Caco-2 (cell line): ENCODE measurements at regions not wholly inside any gene's neighbourhood (a gene's known extent, or its start where the extent isn't known, plus 50 kb on each side); places are given as distances from the start of the nearest gene placed in this dataset.
A peak's percentile ranks its signal among the peaks of the same experiment; 100 is the strongest.
"Not testable (repeated sequence)": the region's sequence is repeated elsewhere in the genome, so short reads cannot be mapped to it uniquely, and the experiment has no call there.

Experiments
- BruUV-seq: library from RNA; stranded (reverse); fragments of 400-500 nt; replicated peaks from 2 replicates; lab custom pipeline; 2021; lab: Mats Ljungman, UMichigan
- CTCF ChIA-PET: fragments of 300-600 bp; sonication (Branson Sonifier 250); formaldehyde crosslinking; loops from one replicate; lab custom pipeline; 2022; ENCODE audit warnings: antibody characterized with exemption; lab: Charles Lee
- POLR2A ChIA-PET: fragments of 300-600 bp; sonication (Branson Sonifier 250); formaldehyde crosslinking; loops from one replicate; lab custom pipeline; 2022; ENCODE audit warnings: antibody characterized with exemption; lab: Charles Lee
- DNase-seq, 2 experiments: peaks; one replicate each; pipeline versions ENCODE4 v3.0.0 to v3.0.0-alpha.2; 2020 to 2022
- H3K27me3 ChIP-seq: replicated peaks from 2 replicates; pipeline ENCODE4 v1.6.0; 2011; ENCODE audit warnings: low read length; ENCODE audit not compliant: control insufficient read depth, insufficient read depth
- H3K36me3 ChIP-seq: 2 replicates; pipeline ENCODE4 v1.5.1; 2011; ENCODE audit warnings: low read length; ENCODE audit not compliant: control insufficient read depth, insufficient read depth
- H3K4me1 ChIP-seq: fragments of 250-450 bp; sonication (Bioruptor Pico); 2 replicates; pipeline ENCODE4 v1.5.1; 2020; ENCODE audit warnings: mild to moderate bottlenecking
- H3K4me3 ChIP-seq: 2 replicates; pipeline ENCODE4 v1.5.1; 2011; ENCODE audit warnings: low read depth, mild to moderate bottlenecking, control low read depth, low read length
- H3K9me3 ChIP-seq: fragments of 250-450 bp; sonication (Bioruptor Pico); 2 replicates; pipeline ENCODE4 v1.5.1; 2020; ENCODE audit warnings: mild to moderate bottlenecking, moderate library complexity
- H3K27ac Mint-ChIP-seq: one replicate; pipeline ENCODE4 v1.8.0; 2022; ENCODE audit warnings: mixed read lengths; ENCODE audit not compliant: unreplicated experiment
- H3K27me3 Mint-ChIP-seq: one replicate; pipeline ENCODE4 v1.8.0; 2022; ENCODE audit warnings: mixed read lengths; ENCODE audit not compliant: insufficient read depth, unreplicated experiment
- H3K36me3 Mint-ChIP-seq: one replicate; pipeline ENCODE4 v1.8.0; 2022; ENCODE audit warnings: mild to moderate bottlenecking, mixed read lengths; ENCODE audit not compliant: insufficient read depth, unreplicated experiment
- H3K4me1 Mint-ChIP-seq: one replicate; pipeline ENCODE4 v1.8.0; 2022; ENCODE audit warnings: low read depth, mixed read lengths; ENCODE audit not compliant: unreplicated experiment
- H3K4me3 Mint-ChIP-seq: one replicate; pipeline ENCODE4 v1.8.0; 2022; ENCODE audit warnings: mild to moderate bottlenecking, moderate library complexity, mixed read lengths; ENCODE audit not compliant: unreplicated experiment
- H3K9me3 Mint-ChIP-seq: one replicate; pipeline ENCODE4 v1.8.0; 2022; ENCODE audit warnings: mixed read lengths; ENCODE audit not compliant: unreplicated experiment
- CTCF ChIP-seq, 2 experiments: fragments of 200-600 bp in 1 of 2; IDR thresholded peaks; 1 replicate in 1 of 2; 2 replicates in 1 of 2; pipeline versions ENCODE4 v1.5.1 to v1.8.0; 2011 to 2022; ENCODE audit warnings: antibody characterized with exemption in 1 of 2, control low read depth in 1 of 2, inconsistent platforms in 1 of 2, low read depth in 1 of 2, low read length in 1 of 2, mild to moderate bottlenecking in 1 of 2, moderate library complexity in 1 of 2; ENCODE audit not compliant: insufficient read depth in 1 of 2, severe bottlenecking in 1 of 2, unreplicated experiment in 1 of 2
- intact Hi-C: fragments of 100-400 bp; cut with micrococcal nuclease; formaldehyde crosslinking; loops from one replicate; pipeline ENCODE4 v1.10.0; 2022; ENCODE audit not compliant: unreplicated experiment

- no TSS peak for BruUV-seq
Measured at GRCh38 chr12:82300611-82301010, 57.6 kb downstream of the CCDC59 start.

GRCh38 chr12:82299319-82300025 is 58.7 kb downstream of the CCDC59 start:
- Mint-ChIP-seq H3K4me1 (no peaks in the 10 kb centered on the region), H3K36me3 (no peaks in the 10 kb centered on the region), H3K4me3 (no peak overlapping the region), H3K27me3 (peaks cover 2% of the 10 kb centered on the region), H3K9me3 (no peaks in the 10 kb centered on the region), H3K27ac (no peak overlapping the region)
- ChIA-PET POLR2A (no interaction called here), CTCF (no interaction called here)
- intact Hi-C loops = no loop called here
- H3K4me1 ChIP-seq = no peaks in the 10 kb centered on the region; the same call in 1 of the 2 replicates
- TF ChIP-seq CTCF (IDR thresholded peaks at IDR 0.05; ENCODE audit: insufficient read depth in 1 of 2, low read depth in 1 of 2, low read length in 1 of 2, severe bottlenecking in 1 of 2, unreplicated experiment in 1 of 2) = no peak
- no peaks in the 10 kb centered on the region for H3K36me3 ChIP-seq
- no peaks in the 10 kb centered on the region for H3K27me3 ChIP-seq
- BruUV-seq = no TSS peak
- H3K9me3 ChIP-seq = no peaks in the 10 kb centered on the region
- no peak overlapping the region for H3K4me3 ChIP-seq
- peak in 1 of 2 experiments; percentile 8 for DNase-seq

More at GRCh38 chr12:82300611-82301010, 57.6 kb downstream of the CCDC59 start:
- no peaks in the 10 kb centered on the region; the same call in 1 of the 2 replicates for H3K4me1 ChIP-seq
- DNase-seq = no peak
- POLR2A ChIA-PET = no interaction called here
- H3K36me3 Mint-ChIP-seq = no peaks in the 10 kb centered on the region
- intact Hi-C loops = no loop called here
- H3K4me3 ChIP-seq = no peak overlapping the region
- no peaks in the 10 kb centered on the region for H3K9me3 Mint-ChIP-seq
- peaks cover 2% of the 10 kb centered on the region for H3K27me3 Mint-ChIP-seq
- H3K4me1 Mint-ChIP-seq = no peaks in the 10 kb centered on the region
- CTCF ChIA-PET = no interaction called here
- TF ChIP-seq CTCF (IDR thresholded peaks at IDR 0.05; ENCODE audit: insufficient read depth in 1 of 2, low read depth in 1 of 2, low read length in 1 of 2, severe bottlenecking in 1 of 2, unreplicated experiment in 1 of 2) = no peak
- no peaks in the 10 kb centered on the region for H3K27me3 ChIP-seq
- H3K9me3 ChIP-seq = no peaks in the 10 kb centered on the region
- no peaks in the 10 kb centered on the region for H3K36me3 ChIP-seq
- H3K4me3 Mint-ChIP-seq = no peak overlapping the region
- no peak overlapping the region for H3K27ac Mint-ChIP-seq

- Mint-ChIP-seq H3K36me3 (no peaks in the 10 kb centered on the region), H3K9me3 (no peaks in the 10 kb centered on the region), H3K27me3 (peaks cover 6% of the 10 kb centered on the region), H3K4me3 (no peak overlapping the region), H3K27ac (no peak overlapping the region), H3K4me1 (no peaks in the 10 kb centered on the region)
- H3K4me1 ChIP-seq = no peaks in the 10 kb centered on the region
- H3K9me3 ChIP-seq = no peaks in the 10 kb centered on the region
- DNase-seq = no peak
- CTCF ChIA-PET = no interaction called here
- no peaks in the 10 kb centered on the region for H3K27me3 ChIP-seq
- intact Hi-C loops = no loop called here
- no peak for TF ChIP-seq CTCF (IDR thresholded peaks at IDR 0.05; ENCODE audit: insufficient read depth in 1 of 2, low read depth in 1 of 2, low read length in 1 of 2, severe bottlenecking in 1 of 2, unreplicated experiment in 1 of 2)
- no TSS peak for BruUV-seq
- no peak overlapping the region for H3K4me3 ChIP-seq
- H3K36me3 ChIP-seq = no peaks in the 10 kb centered on the region
- POLR2A ChIA-PET = no interaction called here
Measured at GRCh38 chr12:82290415-82290814, 67.8 kb downstream of the CCDC59 start.

GRCh38 chr12:82281335-82281734 is 76.9 kb downstream of the CCDC59 start:
- H3K27me3 ChIP-seq, H3K9me3 ChIP-seq, H3K27me3 Mint-ChIP-seq, POLR2A ChIA-PET, DNase-seq, H3K36me3 ChIP-seq, H3K36me3 Mint-ChIP-seq, intact Hi-C loops, H3K4me3 ChIP-seq, H3K4me3 Mint-ChIP-seq, CTCF ChIA-PET, H3K4me1 ChIP-seq, H3K4me1 Mint-ChIP-seq, BruUV-seq, H3K27ac Mint-ChIP-seq: not testable (repeated sequence)
- peaks cover 20% of the 10 kb centered on the region for H3K9me3 Mint-ChIP-seq
